Kidney (tissue), 13 donors: ENCODE measurements at regions not wholly inside any gene's neighbourhood (a gene's known extent, or its start where the extent isn't known, plus 50 kb on each side); places are given as distances from the start of the nearest gene placed in this dataset.

Source experiments
- DNase-seq, 5 donors: peaks; one replicate each; pipeline ENCODE4 v3.0.0-alpha.2; 2013 to 2020
- FAIRE-seq: peaks from 2 replicates; lab custom pipeline; 2012; peaks lifted over from hg19 to GRCh38; lab: Jason Lieb, UNC
- H3K27ac ChIP-seq, 2 donors: one replicate each; pipeline ENCODE4 v1.7.0; 2013; ENCODE audit warnings: low read depth in 2 of 2, low read length in 2 of 2, inconsistent platforms in 1 of 2
- H3K27me3 ChIP-seq: one replicate; pipeline ENCODE4 v1.7.1; 2013; ENCODE audit warnings: low read length, inconsistent platforms; ENCODE audit not compliant: control insufficient read depth, insufficient read depth
- H3K36me3 ChIP-seq, 3 donors: one replicate each; pipeline versions ENCODE4 v1.7.0 to v1.7.1; 2013; ENCODE audit warnings: low read length in 3 of 3, control low read depth in 1 of 3, inconsistent platforms in 1 of 3; ENCODE audit not compliant: insufficient read depth in 3 of 3, control insufficient read depth in 2 of 3
- H3K4me1 ChIP-seq, 3 donors: one replicate each; pipeline versions ENCODE4 v1.7.0 to v1.7.1; 2013; ENCODE audit warnings: low read length in 3 of 3, inconsistent platforms in 1 of 3, low read depth in 1 of 3; ENCODE audit not compliant: control insufficient read depth in 2 of 3, insufficient read depth in 2 of 3
- H3K4me3 ChIP-seq, 3 donors: one replicate each; pipeline versions ENCODE4 v1.7.0 to v1.8.1; 2013; ENCODE audit warnings: low read length in 3 of 3, control low read depth in 1 of 3, inconsistent platforms in 1 of 3
- H3K9ac ChIP-seq, 3 donors: one replicate each; pipeline versions ENCODE4 v1.7.0 to v1.7.1; 2013; ENCODE audit warnings: low read length in 3 of 3, control low read depth in 1 of 3, inconsistent platforms in 1 of 3
- H3K9me3 ChIP-seq, 3 donors: one replicate each; pipeline versions ENCODE4 v1.7.0 to v1.7.1; 2013; ENCODE audit warnings: low read length in 3 of 3, control low read depth in 1 of 3, inconsistent platforms in 1 of 3; ENCODE audit not compliant: control insufficient read depth in 2 of 3, insufficient read depth in 1 of 3
- intact Hi-C: fragments of 100-400 bp; cut with DNase I; formaldehyde crosslinking; loops from one replicate; pipeline ENCODE4 v1.11.1; 2022
- TF ChIP-seq, protein P1 (sequence below): IDR thresholded peaks from 3 replicates; pipeline ENCODE4 v1.5.1; 2012; ENCODE audit warnings: mild to moderate bottlenecking, moderate library complexity, borderline replicate concordance; ENCODE audit not compliant: insufficient read depth; ENCODE audit errors: extremely low read depth
- donor health status: control.
- donor health status: control.
- donor health status: control.
- donor health status: control.
- donor health status: control.
- donor health status: DM: yes; HTN: yes; CAD: no.
- donor health status: Normal renal cell carcinoma (clear cell type).

GRCh38 chr5:82806513-82806912 is 270.7 kb downstream of the TMEM167A start:
- FAIRE-seq, result no peak
- intact Hi-C loops, result no loop called here
- DNase-seq, result no peak

DNA sequence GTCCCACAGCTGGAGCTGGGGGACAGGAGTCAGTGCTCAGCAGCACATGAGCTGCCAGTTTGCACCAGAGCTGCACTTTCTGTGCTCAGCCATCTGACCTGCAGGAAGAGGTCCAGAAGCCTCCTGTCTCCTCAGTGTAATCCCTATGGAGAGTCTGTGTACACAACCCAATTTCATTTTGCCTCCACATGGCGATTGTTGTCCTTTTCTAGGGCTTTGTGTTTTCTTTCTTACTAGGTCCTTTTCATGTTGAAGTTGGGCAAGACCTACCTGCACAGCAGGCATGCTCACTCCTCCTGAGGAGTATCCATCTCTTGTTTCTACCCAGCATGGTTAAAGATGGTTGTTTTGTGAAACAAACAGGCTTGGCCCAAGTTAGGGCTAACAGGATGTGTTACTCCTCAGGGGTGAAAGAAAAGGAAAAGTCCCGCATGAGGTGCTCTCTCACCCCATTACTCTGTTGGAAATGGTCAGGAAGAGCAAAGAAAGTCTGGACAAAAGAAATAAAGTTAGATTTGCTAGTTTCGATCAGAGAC is 273.0 kb downstream of the TMEM167A start:
- TF ChIP-seq, protein P1, sequence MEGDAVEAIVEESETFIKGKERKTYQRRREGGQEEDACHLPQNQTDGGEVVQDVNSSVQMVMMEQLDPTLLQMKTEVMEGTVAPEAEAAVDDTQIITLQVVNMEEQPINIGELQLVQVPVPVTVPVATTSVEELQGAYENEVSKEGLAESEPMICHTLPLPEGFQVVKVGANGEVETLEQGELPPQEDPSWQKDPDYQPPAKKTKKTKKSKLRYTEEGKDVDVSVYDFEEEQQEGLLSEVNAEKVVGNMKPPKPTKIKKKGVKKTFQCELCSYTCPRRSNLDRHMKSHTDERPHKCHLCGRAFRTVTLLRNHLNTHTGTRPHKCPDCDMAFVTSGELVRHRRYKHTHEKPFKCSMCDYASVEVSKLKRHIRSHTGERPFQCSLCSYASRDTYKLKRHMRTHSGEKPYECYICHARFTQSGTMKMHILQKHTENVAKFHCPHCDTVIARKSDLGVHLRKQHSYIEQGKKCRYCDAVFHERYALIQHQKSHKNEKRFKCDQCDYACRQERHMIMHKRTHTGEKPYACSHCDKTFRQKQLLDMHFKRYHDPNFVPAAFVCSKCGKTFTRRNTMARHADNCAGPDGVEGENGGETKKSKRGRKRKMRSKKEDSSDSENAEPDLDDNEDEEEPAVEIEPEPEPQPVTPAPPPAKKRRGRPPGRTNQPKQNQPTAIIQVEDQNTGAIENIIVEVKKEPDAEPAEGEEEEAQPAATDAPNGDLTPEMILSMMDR, result no peak
- H3K27me3 ChIP-seq, result no peaks in the 10 kb centered on the region
- no peaks in the 10 kb centered on the region for H3K36me3 ChIP-seq
- no peaks in the 10 kb centered on the region for H3K4me1 ChIP-seq
- no peak overlapping the region for H3K4me3 ChIP-seq
- intact Hi-C loops, result no loop called here
- no peak overlapping the region for H3K27ac ChIP-seq
- DNase-seq (no peak), FAIRE-seq (no peak)
- H3K9ac ChIP-seq, result no peak overlapping the region
- no peaks in the 10 kb centered on the region for H3K9me3 ChIP-seq

More at GRCh38 chr5:82806513-82806912, 270.7 kb downstream of the TMEM167A start:
- Histone ChIP-seq H3K4me1 (no peaks in the 10 kb centered on the region), H3K9me3 (no peaks in the 10 kb centered on the region), H3K36me3 (no peaks in the 10 kb centered on the region), H3K27me3 (no peaks in the 10 kb centered on the region), H3K4me3 (no peak overlapping the region), H3K9ac (no peak overlapping the region), H3K27ac (no peak overlapping the region)
- TF ChIP-seq, protein P1, result no peak

- intact Hi-C loops, result no loop called here
- TF ChIP-seq, protein P1, result no peak
- Histone ChIP-seq H3K9ac (no peak overlapping the region), H3K36me3 (no peaks in the 10 kb centered on the region), H3K4me3 (no peak overlapping the region), H3K4me1 (no peaks in the 10 kb centered on the region), H3K27me3 (no peaks in the 10 kb centered on the region), H3K27ac (no peak overlapping the region), H3K9me3 (no peaks in the 10 kb centered on the region)
- DNase-seq, result no peak
- no peak for FAIRE-seq
Measured at GRCh38 chr5:82802954-82803353, 274.2 kb downstream of the TMEM167A start.

GRCh38 chr5:82800826-82801225 is 276.4 kb downstream of the TMEM167A start:
- intact Hi-C loops, result no loop called here
- TF ChIP-seq, protein P1, result no peak
- no peak overlapping the region for H3K4me3 ChIP-seq
- H3K27me3 ChIP-seq, result no peaks in the 10 kb centered on the region
- DNase-seq (peak in 2 of 5 donors; percentile 40 to 48), FAIRE-seq (no peak)
- H3K27ac ChIP-seq, result no peak overlapping the region
- H3K36me3 ChIP-seq, result no peaks in the 10 kb centered on the region
- H3K9me3 ChIP-seq, result no peaks in the 10 kb centered on the region
- no peaks in the 10 kb centered on the region for H3K4me1 ChIP-seq
- H3K9ac ChIP-seq, result no peak overlapping the region
